ENCODE measurements at regions not wholly inside any gene's neighbourhood (a gene's known extent, or its start where the extent isn't known, plus 50 kb on each side); places are given as distances from the start of the nearest gene placed in this dataset.

DNA sequence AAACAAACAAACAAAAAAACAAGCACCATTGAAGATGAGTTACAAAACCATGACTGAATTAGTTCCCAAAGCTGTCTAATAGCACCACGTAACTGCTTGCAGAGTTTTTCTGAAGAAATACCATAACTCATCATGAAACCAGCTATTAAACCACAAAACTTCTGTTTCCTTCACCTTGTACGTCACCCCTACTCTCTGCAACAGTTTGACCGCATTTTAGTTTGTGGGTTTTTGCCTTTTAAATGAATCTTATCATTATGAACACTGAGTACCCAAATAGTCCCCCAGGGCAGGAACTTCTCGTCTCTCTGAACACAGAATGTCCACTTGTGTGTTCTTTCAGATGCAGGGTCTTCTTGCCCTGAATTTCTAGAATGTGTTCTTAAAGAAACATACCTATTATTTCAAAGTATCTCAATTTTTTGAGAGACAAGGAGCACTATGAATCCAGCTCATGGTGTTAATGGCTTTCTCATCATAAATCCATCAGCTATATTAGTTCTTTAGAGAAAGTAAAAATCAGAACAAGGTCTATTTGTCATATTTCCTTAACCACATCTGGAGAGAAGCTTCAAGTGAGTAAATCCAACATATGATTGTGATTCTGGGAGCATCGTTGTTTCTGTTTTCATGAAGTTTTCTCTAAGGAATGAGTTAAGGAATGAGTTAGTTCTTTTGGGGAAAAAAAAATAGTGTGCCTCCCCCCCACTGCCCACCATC lies 210.6 kb downstream of the AUH start:
- H3K4me3 ChIP-seq, result no peak overlapping the region
- TF ChIP-seq, protein P1, sequence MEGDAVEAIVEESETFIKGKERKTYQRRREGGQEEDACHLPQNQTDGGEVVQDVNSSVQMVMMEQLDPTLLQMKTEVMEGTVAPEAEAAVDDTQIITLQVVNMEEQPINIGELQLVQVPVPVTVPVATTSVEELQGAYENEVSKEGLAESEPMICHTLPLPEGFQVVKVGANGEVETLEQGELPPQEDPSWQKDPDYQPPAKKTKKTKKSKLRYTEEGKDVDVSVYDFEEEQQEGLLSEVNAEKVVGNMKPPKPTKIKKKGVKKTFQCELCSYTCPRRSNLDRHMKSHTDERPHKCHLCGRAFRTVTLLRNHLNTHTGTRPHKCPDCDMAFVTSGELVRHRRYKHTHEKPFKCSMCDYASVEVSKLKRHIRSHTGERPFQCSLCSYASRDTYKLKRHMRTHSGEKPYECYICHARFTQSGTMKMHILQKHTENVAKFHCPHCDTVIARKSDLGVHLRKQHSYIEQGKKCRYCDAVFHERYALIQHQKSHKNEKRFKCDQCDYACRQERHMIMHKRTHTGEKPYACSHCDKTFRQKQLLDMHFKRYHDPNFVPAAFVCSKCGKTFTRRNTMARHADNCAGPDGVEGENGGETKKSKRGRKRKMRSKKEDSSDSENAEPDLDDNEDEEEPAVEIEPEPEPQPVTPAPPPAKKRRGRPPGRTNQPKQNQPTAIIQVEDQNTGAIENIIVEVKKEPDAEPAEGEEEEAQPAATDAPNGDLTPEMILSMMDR (IDR thresholded peaks at IDR 0.05), result no peak
- no peak for TF ChIP-seq POLR2A (IDR thresholded peaks at IDR 0.05)
- H3K27ac ChIP-seq, result peak overlapping the region in 2 of 4 donors; percentile 33 to 62
- H3K27me3 ChIP-seq, result no peaks in the 10 kb centered on the region
- 60 to 75% methylated on average over 5 of the region's 5 CpGs for WGBS, 2 donors
- no peaks in the 10 kb centered on the region for H3K9me3 ChIP-seq
- DNase-seq, result no peak
- intact Hi-C loops (cut with DNase I), result no loop called here
- no peaks in the 10 kb centered on the region for H3K36me3 ChIP-seq
- peaks cover 0 to 5% (median 0%) of the 10 kb centered on the region in 3 donors for H3K4me1 ChIP-seq

DNA sequence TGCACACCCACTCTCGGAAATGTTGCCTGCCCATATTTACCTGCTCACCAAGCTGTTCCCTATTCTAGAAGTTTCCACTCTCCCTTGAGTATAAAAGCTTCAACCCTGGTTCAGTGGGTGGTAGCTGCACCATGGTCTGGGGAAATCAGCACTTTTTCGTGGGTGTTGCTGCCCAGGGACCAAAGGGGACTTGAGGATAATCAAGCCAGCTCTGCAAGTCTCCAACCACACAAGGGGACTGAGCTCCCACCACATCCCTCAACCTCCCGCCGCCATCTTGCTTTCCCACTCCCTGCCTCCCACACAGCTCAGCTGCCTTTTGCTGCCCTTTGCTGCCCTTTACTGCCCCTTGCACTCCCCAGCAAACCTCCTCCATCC lies 210.0 kb downstream of the AUH start:
- Histone ChIP-seq H3K36me3 (no peaks in the 10 kb centered on the region), H3K9me3 (no peaks in the 10 kb centered on the region), H3K27me3 (no peaks in the 10 kb centered on the region), H3K27ac (peak overlapping the region in 2 of 4 donors; percentile 33 to 62), H3K4me3 (no peak overlapping the region), H3K4me1 (peaks cover 0 to 8% (median 1%) of the 10 kb centered on the region in 3 donors)
- no peak for TF ChIP-seq POLR2A (IDR thresholded peaks at IDR 0.05)
- TF ChIP-seq, protein P1 (IDR thresholded peaks at IDR 0.05), result no peak
- WGBS, 2 donors, result 69 to 85% methylated on average over 4 of the region's 4 CpGs
- intact Hi-C loops (cut with DNase I), result no loop called here
- no peak for DNase-seq

- H3K27ac ChIP-seq, result no peak overlapping the region
- 96% methylated on average over 3 of the region's 3 CpGs; no CpG with 5 or more reads in 1 of the 2 donors for WGBS, 2 donors
- DNase-seq, result no peak
- no peak for TF ChIP-seq POLR2A (IDR thresholded peaks at IDR 0.05)
- TF ChIP-seq, protein P1 (IDR thresholded peaks at IDR 0.05), result no peak
- no peaks in the 10 kb centered on the region for H3K27me3 ChIP-seq
- no peak overlapping the region for H3K4me3 ChIP-seq
- no peaks in the 10 kb centered on the region for H3K36me3 ChIP-seq
- H3K4me1 ChIP-seq, result peaks cover 1 to 13% (median 3%) of the 10 kb centered on the region in 3 donors
- H3K9me3 ChIP-seq, result no peaks in the 10 kb centered on the region
- intact Hi-C loops (cut with DNase I), result no loop called here
Observed at GRCh38 chr9:91154686-91155085, 207.0 kb downstream of the AUH start.

DNA sequence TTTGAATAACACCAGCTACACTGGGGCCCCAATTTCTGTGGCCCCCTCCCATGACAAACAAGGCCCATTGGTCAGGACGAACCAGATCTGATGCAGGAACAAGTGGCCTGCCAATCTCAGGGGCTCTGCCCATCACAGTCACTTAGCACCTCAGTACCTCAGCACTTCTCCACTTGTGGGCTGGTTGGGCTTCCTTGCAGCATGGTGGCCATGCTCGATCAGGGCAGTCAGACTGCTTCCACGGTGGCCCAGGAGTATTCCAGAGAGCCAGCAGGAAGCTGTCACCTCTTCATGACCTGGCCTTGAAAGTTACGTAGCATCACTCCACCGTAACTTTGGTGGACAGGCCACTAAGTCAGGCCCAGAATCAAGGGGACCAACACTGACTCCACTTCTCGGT lies 206.5 kb downstream of the AUH start:
- Histone ChIP-seq H3K27ac (no peak overlapping the region), H3K4me3 (no peak overlapping the region), H3K4me1 (peaks cover 3 to 18% (median 6%) of the 10 kb centered on the region in 3 donors), H3K36me3 (no peaks in the 10 kb centered on the region), H3K9me3 (no peaks in the 10 kb centered on the region), H3K27me3 (no peaks in the 10 kb centered on the region)
- TF ChIP-seq POLR2A (IDR thresholded peaks at IDR 0.05), result no peak
- TF ChIP-seq, protein P1 (IDR thresholded peaks at IDR 0.05), result no peak
- DNase-seq, result no peak
- intact Hi-C loops (cut with DNase I), result no loop called here
- 95 to 100% methylated on average over 1 to 6 of the region's 6 CpGs for WGBS, 2 donors

DNA sequence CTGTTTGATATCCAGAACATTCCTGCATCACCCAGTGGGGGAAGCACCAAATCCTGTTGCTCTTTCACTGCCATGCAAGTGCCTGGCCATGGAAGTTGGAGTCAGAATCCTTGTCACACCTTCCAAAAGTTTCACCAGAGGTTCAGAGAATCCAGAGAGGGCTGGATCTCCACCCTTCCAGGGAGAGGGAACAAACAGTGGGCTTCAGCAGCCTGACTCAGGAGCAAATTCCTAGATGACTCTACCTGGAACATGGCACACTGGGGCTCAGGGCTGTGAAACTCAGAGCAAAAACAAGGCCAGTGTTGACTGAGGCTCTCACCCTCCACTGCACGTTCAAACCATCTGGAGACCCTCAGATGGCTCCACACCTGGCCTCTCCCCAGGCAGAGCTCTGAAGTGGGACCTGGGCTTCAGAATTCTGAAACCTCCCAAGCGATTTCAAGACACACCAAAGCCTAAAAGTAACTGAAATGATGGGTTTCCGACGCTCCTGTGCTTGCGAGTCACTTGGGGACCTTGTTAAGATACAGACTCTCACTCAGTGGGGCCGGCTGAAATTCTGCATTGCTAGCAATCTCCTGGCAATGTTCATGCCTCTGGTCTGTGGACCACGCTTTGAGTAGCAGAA lies 205.9 kb downstream of the AUH start:
- no peak for DNase-seq
- Histone ChIP-seq H3K4me1 (peaks cover 3 to 21% (median 6%) of the 10 kb centered on the region in 3 donors), H3K36me3 (no peaks in the 10 kb centered on the region), H3K27me3 (no peaks in the 10 kb centered on the region), H3K9me3 (no peaks in the 10 kb centered on the region), H3K27ac (no peak overlapping the region), H3K4me3 (no peak overlapping the region)
- WGBS, 2 donors, result 91 to 98% methylated on average over 5 to 6 of the region's 7 CpGs
- no peak for TF ChIP-seq POLR2A (IDR thresholded peaks at IDR 0.05)
- TF ChIP-seq, protein P1 (IDR thresholded peaks at IDR 0.05), result no peak
- intact Hi-C loops (cut with DNase I), result no loop called here

Data from esophagus squamous epithelium (tissue), 5 donors.